Testis (tissue), 2 donors: ENCODE measurements at regions not wholly inside any gene's neighbourhood (a gene's known extent, or its start where the extent isn't known, plus 50 kb on each side); places are given as distances from the start of the nearest gene placed in this dataset.

Source experiments
- DNase-seq: peaks from one replicate; pipeline ENCODE4 v3.0.0-alpha.2; 2019
- H3K27ac ChIP-seq, 2 donors: fragments of 200-600 bp; sonication (generic); one replicate each; pipeline ENCODE4 v1.5.1; 2019
- H3K27me3 ChIP-seq: fragments of 200-600 bp; sonication (generic); one replicate; pipeline ENCODE4 v1.5.1; 2019
- H3K36me3 ChIP-seq: fragments of 200-600 bp; sonication (generic); one replicate; pipeline ENCODE4 v1.5.1; 2017; ENCODE audit warnings: low read depth; ENCODE audit errors: missing control alignments
- H3K4me1 ChIP-seq: fragments of 200-600 bp; sonication (generic); one replicate; pipeline ENCODE4 v1.5.1; 2019
- H3K4me3 ChIP-seq, 2 donors: fragments of 200-600 bp; sonication (generic); one replicate each; pipeline ENCODE4 v1.5.1; 2017 to 2019
- H3K9me3 ChIP-seq: fragments of 200-600 bp; sonication (generic); one replicate; pipeline ENCODE4 v1.5.1; 2017
- CTCF ChIP-seq, 3 experiments: fragments of 450-650 bp in 2 of 3; fragments of 200-600 bp in 1 of 3; sonication (generic) in 1 of 3; IDR thresholded peaks; one replicate each; pipeline ENCODE4 v1.5.1; 2016 to 2019; ENCODE audit warnings: antibody characterized with exemption in 3 of 3, mild to moderate bottlenecking in 2 of 3, moderate library complexity in 1 of 3
- POLR2A ChIP-seq: fragments of 450-650 bp; IDR thresholded peaks from one replicate; pipeline ENCODE4 v1.6.1; 2017; ENCODE audit warnings: antibody characterized with exemption, mild to moderate bottlenecking, moderate library complexity
- WGBS, 2 donors: methylation state at CpG; one replicate each; pipeline ENCODE4 v1.1.5; 2018; 5-methylcytosine and 5-hydroxymethylcytosine counted together
- intact Hi-C: fragments of 100-400 bp; cut with DNase I; formaldehyde crosslinking; loops from one replicate; pipeline ENCODE4 v1.15.1; 2023; ENCODE audit warnings: low total_unique reads

- intact Hi-C loops, result no loop called here
- Histone ChIP-seq H3K4me1 (no peaks in the 10 kb centered on the region), H3K9me3 (no peaks in the 10 kb centered on the region), H3K27ac (no peak overlapping the region), H3K4me3 (no peak overlapping the region), H3K36me3 (no peaks in the 10 kb centered on the region), H3K27me3 (no peaks in the 10 kb centered on the region)
- DNase-seq, result no peak
- WGBS, 2 donors, result 78 to 84% methylated on average over 7 of the region's 7 CpGs
- TF ChIP-seq CTCF (IDR thresholded peaks at IDR 0.05) (no peak), POLR2A (no peak)
Measured at GRCh38 chrX:5695971-5696370, 532.7 kb downstream of the NLGN4X start.

DNA sequence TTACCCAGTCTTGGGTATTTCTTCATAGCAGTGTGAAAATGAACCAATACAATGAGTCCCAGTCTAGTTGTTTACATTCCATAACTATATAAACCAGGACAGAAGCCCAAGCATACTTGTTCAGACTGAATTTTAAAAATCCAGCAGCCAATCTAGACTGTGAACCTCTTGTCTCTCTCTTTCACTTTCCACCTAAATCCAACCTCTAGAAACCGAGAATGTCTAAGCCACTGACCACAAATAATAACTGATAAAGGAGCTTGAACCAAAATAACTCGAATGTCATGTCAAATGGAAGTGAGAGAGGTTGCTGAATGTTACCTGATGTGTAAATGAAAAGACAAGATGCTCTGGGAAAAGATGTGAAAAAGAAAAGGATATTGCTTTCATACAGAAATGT, 544.7 kb downstream of the NLGN4X start:
- Histone ChIP-seq H3K4me3 (no peak overlapping the region), H3K27ac (no peak overlapping the region), H3K9me3 (no peaks in the 10 kb centered on the region), H3K36me3 (no peaks in the 10 kb centered on the region), H3K4me1 (no peaks in the 10 kb centered on the region), H3K27me3 (no peaks in the 10 kb centered on the region)
- no peak for DNase-seq
- no peak for TF ChIP-seq POLR2A
- TF ChIP-seq CTCF (IDR thresholded peaks at IDR 0.05), result no peak
- 88 to 92% methylated on average over 2 of the region's 2 CpGs for WGBS, 2 donors
- intact Hi-C loops, result no loop called here

DNA sequence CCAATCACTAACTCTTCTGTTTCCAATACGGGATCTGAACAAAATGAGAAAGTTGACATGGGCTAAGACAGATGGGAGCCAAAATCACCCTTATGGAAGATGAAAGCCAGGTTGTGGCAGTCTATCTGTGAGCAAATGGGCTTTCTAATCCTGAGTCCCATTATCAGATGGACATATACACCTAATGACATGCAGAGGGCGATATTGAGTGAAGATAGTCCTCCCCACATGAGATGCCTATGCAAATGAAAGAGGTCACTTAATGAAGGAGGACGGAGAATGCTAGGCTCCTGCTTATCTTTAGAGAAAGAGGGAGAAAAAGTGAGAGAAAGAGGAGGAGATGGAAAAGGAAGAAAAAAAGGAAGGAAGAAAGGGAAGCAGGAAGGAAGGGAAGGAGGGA, 547.5 kb downstream of the NLGN4X start:
- Histone ChIP-seq H3K9me3 (no peaks in the 10 kb centered on the region), H3K36me3 (no peaks in the 10 kb centered on the region), H3K27ac (no peak overlapping the region), H3K4me1 (no peaks in the 10 kb centered on the region), H3K4me3 (no peak overlapping the region), H3K27me3 (no peaks in the 10 kb centered on the region)
- DNase-seq, result no peak
- TF ChIP-seq CTCF (IDR thresholded peaks at IDR 0.05) (no peak), POLR2A (no peak)
- intact Hi-C loops, result no loop called here
- 62 to 81% methylated on average over 3 of the region's 3 CpGs for WGBS, 2 donors

- WGBS, 2 donors, result 89 to 90% methylated on average over 3 of the region's 3 CpGs
Measured at GRCh38 chrX:5674036-5674435, 554.6 kb downstream of the NLGN4X start.

More at GRCh38 chrX:5674036-5674435, 554.6 kb downstream of the NLGN4X start:
- H3K27me3 ChIP-seq, result no peaks in the 10 kb centered on the region
- no peaks in the 10 kb centered on the region for H3K4me1 ChIP-seq
- H3K9me3 ChIP-seq, result no peaks in the 10 kb centered on the region
- no peak overlapping the region for H3K4me3 ChIP-seq
- TF ChIP-seq POLR2A, result no peak
- no peak for TF ChIP-seq CTCF (IDR thresholded peaks at IDR 0.05)
- no peak for DNase-seq
- no peak overlapping the region for H3K27ac ChIP-seq
- intact Hi-C loops, result no loop called here
- H3K36me3 ChIP-seq, result no peaks in the 10 kb centered on the region
